Thyroid gland (tissue), 4 donors: ENCODE measurements at regions not wholly inside any gene's neighbourhood (a gene's known extent, or its start where the extent isn't known, plus 50 kb on each side); places are given as distances from the start of the nearest gene placed in this dataset.

Experiments
- POLR2A ChIP-seq, 2 donors: fragments of 450-650 bp; IDR thresholded peaks; one replicate each; pipeline ENCODE4 v1.6.1; 2017; ENCODE audit warnings: antibody characterized with exemption in 2 of 2, mild to moderate bottlenecking in 2 of 2, moderate library complexity in 1 of 2
- TF ChIP-seq, protein P1 (sequence below), 6 experiments: fragments of 200-600 bp in 3 of 6; fragments of 450-650 bp in 3 of 6; sonication (generic) in 3 of 6; IDR thresholded peaks; one replicate each; pipeline ENCODE4 v1.5.1; 2016 to 2019; ENCODE audit warnings: antibody characterized with exemption in 6 of 6, mild to moderate bottlenecking in 2 of 6, inconsistent platforms in 1 of 6, moderate library complexity in 1 of 6

DNA sequence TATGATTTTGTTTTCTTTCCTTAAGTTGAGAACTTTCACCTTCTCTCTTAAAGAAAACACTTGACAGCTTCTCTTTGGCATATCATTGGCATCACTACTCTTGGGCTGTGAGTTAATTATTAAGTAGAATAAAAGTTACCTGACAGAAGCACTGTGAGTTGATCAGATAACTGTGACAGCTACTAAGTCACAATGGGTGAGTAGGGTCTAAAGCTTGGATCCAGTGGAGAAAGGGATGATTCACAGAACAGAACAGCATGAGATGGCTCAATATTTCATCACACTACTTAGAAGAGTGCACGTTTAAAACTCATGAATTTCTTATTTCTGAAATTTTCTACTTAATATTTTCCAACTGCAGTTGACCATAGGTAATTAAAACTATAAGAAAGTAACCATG lies 268.5 kb upstream of the NMUR2 start:
- no peak for TF ChIP-seq POLR2A (IDR thresholded peaks at IDR 0.05)
- TF ChIP-seq, protein P1, sequence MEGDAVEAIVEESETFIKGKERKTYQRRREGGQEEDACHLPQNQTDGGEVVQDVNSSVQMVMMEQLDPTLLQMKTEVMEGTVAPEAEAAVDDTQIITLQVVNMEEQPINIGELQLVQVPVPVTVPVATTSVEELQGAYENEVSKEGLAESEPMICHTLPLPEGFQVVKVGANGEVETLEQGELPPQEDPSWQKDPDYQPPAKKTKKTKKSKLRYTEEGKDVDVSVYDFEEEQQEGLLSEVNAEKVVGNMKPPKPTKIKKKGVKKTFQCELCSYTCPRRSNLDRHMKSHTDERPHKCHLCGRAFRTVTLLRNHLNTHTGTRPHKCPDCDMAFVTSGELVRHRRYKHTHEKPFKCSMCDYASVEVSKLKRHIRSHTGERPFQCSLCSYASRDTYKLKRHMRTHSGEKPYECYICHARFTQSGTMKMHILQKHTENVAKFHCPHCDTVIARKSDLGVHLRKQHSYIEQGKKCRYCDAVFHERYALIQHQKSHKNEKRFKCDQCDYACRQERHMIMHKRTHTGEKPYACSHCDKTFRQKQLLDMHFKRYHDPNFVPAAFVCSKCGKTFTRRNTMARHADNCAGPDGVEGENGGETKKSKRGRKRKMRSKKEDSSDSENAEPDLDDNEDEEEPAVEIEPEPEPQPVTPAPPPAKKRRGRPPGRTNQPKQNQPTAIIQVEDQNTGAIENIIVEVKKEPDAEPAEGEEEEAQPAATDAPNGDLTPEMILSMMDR (IDR thresholded peaks at IDR 0.05), result no peak
